ENCODE measurements at regions not wholly inside any gene's neighbourhood (a gene's known extent, or its start where the extent isn't known, plus 50 kb on each side); places are given as distances from the start of the nearest gene placed in this dataset.

- DNase-seq (ENCODE audit: low read depth in 2 of 2), result no peak
Measured at GRCh38 chr3:56867671-56868070, 65.9 kb upstream of the ARHGEF3 start.

- no peak for DNase-seq (ENCODE audit: low read depth in 2 of 2)
Measured at GRCh38 chr3:56864918-56865524, 63.3 kb upstream of the ARHGEF3 start.

GRCh38 chr3:56864090-56864489 lies 62.3 kb upstream of the ARHGEF3 start:
- DNase-seq (ENCODE audit: low read depth in 2 of 2), result no peak

- DNase-seq (ENCODE audit: low read depth in 2 of 2), result no peak
Measured at GRCh38 chr3:56862352-56863062, 60.8 kb upstream of the ARHGEF3 start.

GRCh38 chr3:56861511-56861910 lies 59.8 kb upstream of the ARHGEF3 start:
- no peak for DNase-seq (ENCODE audit: low read depth in 2 of 2)

GRCh38 chr3:56860939-56861338 lies 59.2 kb upstream of the ARHGEF3 start:
- DNase-seq (ENCODE audit: low read depth in 2 of 2), result no peak

GRCh38 chr3:56860351-56860750 lies 58.6 kb upstream of the ARHGEF3 start:
- no peak for DNase-seq (ENCODE audit: low read depth in 2 of 2)

- no peak for DNase-seq (ENCODE audit: low read depth in 2 of 2)
Measured at GRCh38 chr3:56858331-56858730, 56.6 kb upstream of the ARHGEF3 start.

- no peak for DNase-seq (ENCODE audit: low read depth in 2 of 2)
Measured at GRCh38 chr3:56857178-56857577, 55.4 kb upstream of the ARHGEF3 start.

GRCh38 chr3:56856752-56857151 lies 55.0 kb upstream of the ARHGEF3 start:
- no peak for DNase-seq (ENCODE audit: low read depth in 2 of 2)

GRCh38 chr3:56855856-56856512 lies 54.2 kb upstream of the ARHGEF3 start:
- DNase-seq (ENCODE audit: low read depth in 2 of 2), result no peak

GRCh38 chr3:56854856-56855611 lies 53.3 kb upstream of the ARHGEF3 start:
- DNase-seq (ENCODE audit: low read depth in 2 of 2), result no peak

- no peak for DNase-seq (ENCODE audit: low read depth in 2 of 2)
Measured at GRCh38 chr3:56851966-56852884, 50.5 kb upstream of the ARHGEF3 start.

All from stimulated activated CD8-positive, alpha-beta memory T cell treated with anti-CD3 and anti-CD28 coated beads, Interleukin-2, amount 100 ng/mL, for 1 hour (primary cell).